ENCODE measurements at regions not wholly inside any gene's neighbourhood (a gene's known extent, or its start where the extent isn't known, plus 50 kb on each side); places are given as distances from the start of the nearest gene placed in this dataset.
"Not testable (repeated sequence)": the region's sequence is repeated elsewhere in the genome, so short reads cannot be mapped to it uniquely, and the experiment has no call there.

DNA sequence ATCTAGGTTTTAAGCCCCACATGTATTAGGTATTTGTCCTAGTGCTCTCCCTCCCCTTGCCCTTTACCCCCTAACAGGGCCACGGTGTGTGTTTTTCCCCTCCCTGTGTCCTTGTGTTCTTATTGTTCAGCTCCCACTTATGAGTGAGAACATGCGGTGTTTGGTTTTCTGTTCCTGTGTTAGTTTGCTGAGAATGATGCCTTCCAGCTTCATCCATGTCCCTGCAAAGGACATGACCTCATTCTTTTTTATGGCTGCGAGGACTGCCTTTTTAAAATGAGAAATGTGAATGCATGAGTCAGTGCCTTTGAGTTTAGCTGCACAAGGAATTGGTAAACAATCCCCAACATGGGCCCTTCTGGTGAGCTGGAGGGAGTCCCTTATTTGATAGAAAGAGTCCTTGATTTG is 88.4 kb upstream of the EIF5 start:
- H3K9me3 Mint-ChIP-seq; H3K4me1 Mint-ChIP-seq (ENCODE audit: low read depth); H3K36me3 Mint-ChIP-seq (ENCODE audit: low read depth); H3K27ac Mint-ChIP-seq; H3K4me3 Mint-ChIP-seq (ENCODE audit: low read depth); intact Hi-C loops (cut with micrococcal nuclease); H3K27me3 Mint-ChIP-seq (ENCODE audit: low read depth); DNase-seq (ENCODE audit: low spot score): not testable (repeated sequence)

DNA sequence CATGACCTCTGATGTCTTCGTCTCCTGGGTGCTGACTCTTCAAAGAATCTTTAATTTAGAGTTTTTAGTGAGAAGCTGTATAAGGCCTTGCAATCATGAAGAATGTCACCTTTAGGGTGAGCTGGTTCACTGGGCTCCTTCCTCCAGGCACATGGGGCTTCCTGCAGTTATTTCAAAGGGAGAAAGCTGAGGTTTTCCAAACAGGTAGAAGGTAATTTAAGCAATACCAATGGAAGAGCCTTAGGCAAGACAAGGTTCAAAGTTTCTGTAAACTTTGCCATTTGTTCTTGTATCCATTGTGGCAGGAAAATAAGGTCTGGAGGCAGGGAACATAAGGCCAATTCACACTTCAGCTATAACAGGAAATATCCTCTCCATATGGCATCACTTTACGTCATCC is 88.0 kb upstream of the EIF5 start:
- DNase-seq (ENCODE audit: low spot score) = no peak
- no peaks in the 10 kb centered on the region for H3K36me3 Mint-ChIP-seq (ENCODE audit: low read depth)
- intact Hi-C loops (cut with micrococcal nuclease) = no loop called here
- no peak overlapping the region for H3K4me3 Mint-ChIP-seq (ENCODE audit: low read depth)
- H3K9me3 Mint-ChIP-seq = no peaks in the 10 kb centered on the region
- peaks cover 5% of the 10 kb centered on the region for H3K27me3 Mint-ChIP-seq (ENCODE audit: low read depth)
- no peak overlapping the region for H3K27ac Mint-ChIP-seq
- no peaks in the 10 kb centered on the region for H3K4me1 Mint-ChIP-seq (ENCODE audit: low read depth)

DNA sequence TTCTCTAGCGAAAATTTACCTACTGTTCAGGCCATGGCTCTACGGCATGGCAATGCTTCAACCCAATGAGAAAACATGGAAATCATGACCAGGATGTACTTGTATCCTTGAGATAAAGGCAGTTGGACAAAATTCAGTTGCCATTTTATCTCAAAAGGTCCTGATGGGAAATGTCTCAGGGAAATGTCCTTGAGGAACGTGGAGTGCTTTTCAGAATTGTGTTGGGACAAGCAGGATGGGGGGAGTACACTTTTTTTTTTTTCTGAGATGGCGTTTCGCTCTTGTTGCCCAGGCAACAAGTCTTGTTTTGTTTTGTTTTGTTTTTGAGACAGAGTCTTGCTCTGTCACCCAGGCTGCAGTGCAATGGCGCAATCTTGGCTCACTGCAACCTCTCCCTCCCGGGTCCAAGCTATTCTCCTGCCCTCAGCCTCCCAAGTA is 86.8 kb upstream of the EIF5 start:
- H3K4me1 Mint-ChIP-seq (ENCODE audit: low read depth) = no peaks in the 10 kb centered on the region
- H3K27ac Mint-ChIP-seq = no peak overlapping the region
- intact Hi-C loops (cut with micrococcal nuclease) = no loop called here
- H3K4me3 Mint-ChIP-seq (ENCODE audit: low read depth) = no peak overlapping the region
- H3K36me3 Mint-ChIP-seq (ENCODE audit: low read depth) = no peaks in the 10 kb centered on the region
- peaks cover 5% of the 10 kb centered on the region for H3K27me3 Mint-ChIP-seq (ENCODE audit: low read depth)
- no peak for DNase-seq (ENCODE audit: low spot score)
- no peaks in the 10 kb centered on the region for H3K9me3 Mint-ChIP-seq

DNA sequence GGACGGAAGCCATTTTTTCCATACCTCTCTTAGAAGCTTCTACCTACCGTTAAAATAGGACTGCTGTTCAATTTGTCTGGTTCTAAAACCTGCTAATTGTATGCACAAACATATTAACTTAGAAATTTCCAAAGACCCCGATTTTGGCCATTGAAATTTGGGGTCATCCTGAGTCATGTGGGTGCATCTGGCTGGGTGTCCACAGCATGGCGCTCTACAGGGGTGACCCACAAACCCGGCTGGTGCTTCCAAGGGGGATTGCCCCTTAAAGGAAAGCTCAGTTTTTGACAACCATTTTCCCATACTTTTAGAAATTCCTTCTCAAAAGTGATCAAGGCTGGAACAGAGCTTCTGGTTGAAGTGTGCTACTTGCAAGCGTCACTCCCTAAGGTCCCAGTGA is 83.9 kb upstream of the EIF5 start:
- no peaks in the 10 kb centered on the region for H3K9me3 Mint-ChIP-seq
- no peak for DNase-seq (ENCODE audit: low spot score)
- H3K27me3 Mint-ChIP-seq (ENCODE audit: low read depth) = peaks cover 2% of the 10 kb centered on the region
- no peaks in the 10 kb centered on the region for H3K4me1 Mint-ChIP-seq (ENCODE audit: low read depth)
- H3K36me3 Mint-ChIP-seq (ENCODE audit: low read depth) = no peaks in the 10 kb centered on the region
- intact Hi-C loops (cut with micrococcal nuclease) = no loop called here
- no peak overlapping the region for H3K27ac Mint-ChIP-seq
- H3K4me3 Mint-ChIP-seq (ENCODE audit: low read depth) = no peak overlapping the region

DNA sequence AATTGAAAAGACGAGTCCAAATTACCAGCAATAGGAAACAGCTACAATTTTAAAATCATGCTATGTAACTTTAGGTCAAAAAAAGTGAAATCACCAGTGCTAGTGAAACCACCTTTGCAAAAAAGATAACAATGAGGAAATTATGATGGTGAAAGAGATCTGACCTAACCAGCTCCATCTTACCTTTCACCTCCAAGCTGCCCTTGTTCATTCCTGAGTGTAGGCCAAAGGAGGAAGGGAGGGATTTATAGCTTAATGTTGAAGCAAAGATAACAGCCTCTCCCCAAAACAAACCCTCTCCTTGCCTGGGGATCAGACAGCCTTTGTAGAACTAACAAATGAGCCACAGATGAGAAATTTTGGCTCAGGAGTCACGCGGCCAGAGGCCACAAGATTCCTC is 83.2 kb upstream of the EIF5 start:
- intact Hi-C loops (cut with micrococcal nuclease) = no loop called here
- no peaks in the 10 kb centered on the region for H3K4me1 Mint-ChIP-seq (ENCODE audit: low read depth)
- no peaks in the 10 kb centered on the region for H3K36me3 Mint-ChIP-seq (ENCODE audit: low read depth)
- H3K4me3 Mint-ChIP-seq (ENCODE audit: low read depth) = no peak overlapping the region
- H3K27ac Mint-ChIP-seq = no peak overlapping the region
- DNase-seq (ENCODE audit: low spot score) = no peak
- H3K27me3 Mint-ChIP-seq (ENCODE audit: low read depth) = no peaks in the 10 kb centered on the region
- no peaks in the 10 kb centered on the region for H3K9me3 Mint-ChIP-seq

DNA sequence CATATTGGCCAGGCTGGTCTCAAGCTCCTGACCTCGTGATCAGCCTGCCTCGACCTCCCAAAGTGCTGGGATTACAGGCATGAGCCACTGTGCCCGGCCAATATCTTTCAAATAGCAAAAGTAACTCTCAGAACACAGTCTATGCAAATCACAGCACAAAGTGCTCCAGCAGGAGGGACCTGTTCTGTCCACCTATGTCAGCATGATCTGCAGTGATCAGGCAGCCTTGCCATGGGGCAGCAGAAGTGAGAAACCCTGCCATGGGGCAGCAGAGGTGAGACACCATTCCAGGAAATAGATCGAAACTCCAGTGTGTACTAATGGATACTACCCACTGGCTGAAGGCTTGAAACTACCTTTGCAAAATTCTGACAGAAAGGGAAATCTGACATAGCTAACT is 78.5 kb upstream of the EIF5 start:
- H3K36me3 Mint-ChIP-seq (ENCODE audit: low read depth) = no peaks in the 10 kb centered on the region
- peaks cover 3% of the 10 kb centered on the region for H3K27me3 Mint-ChIP-seq (ENCODE audit: low read depth)
- H3K4me3 Mint-ChIP-seq (ENCODE audit: low read depth) = no peak overlapping the region
- no peak for DNase-seq (ENCODE audit: low spot score)
- peaks cover 2% of the 10 kb centered on the region for H3K4me1 Mint-ChIP-seq (ENCODE audit: low read depth)
- intact Hi-C loops (cut with micrococcal nuclease) = no loop called here
- H3K9me3 Mint-ChIP-seq = no peaks in the 10 kb centered on the region
- H3K27ac Mint-ChIP-seq = no peak overlapping the region

DNA sequence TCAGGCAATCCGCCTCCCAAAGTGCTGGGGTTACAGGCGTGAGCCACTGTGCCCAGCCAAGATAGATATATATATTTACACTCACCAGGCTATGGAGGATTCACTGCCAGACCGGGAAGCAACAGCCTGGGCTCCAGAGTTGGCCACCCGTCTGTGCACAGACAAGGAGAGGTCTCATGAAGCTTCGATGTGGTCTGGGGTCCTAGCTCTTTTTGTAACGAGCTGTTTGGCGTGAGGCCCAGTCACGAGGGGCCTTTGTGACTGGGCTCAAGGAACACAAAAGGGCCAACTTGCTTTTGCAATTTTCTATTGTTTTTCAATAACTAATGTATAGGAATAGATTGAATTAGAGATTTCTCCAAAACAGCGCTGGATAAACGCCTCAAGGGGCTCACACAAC is 77.6 kb upstream of the EIF5 start:
- H3K4me3 Mint-ChIP-seq (ENCODE audit: low read depth) = no peak overlapping the region
- H3K36me3 Mint-ChIP-seq (ENCODE audit: low read depth) = no peaks in the 10 kb centered on the region
- intact Hi-C loops (cut with micrococcal nuclease) = no loop called here
- peaks cover 3% of the 10 kb centered on the region for H3K27me3 Mint-ChIP-seq (ENCODE audit: low read depth)
- H3K27ac Mint-ChIP-seq = no peak overlapping the region
- no peak for DNase-seq (ENCODE audit: low spot score)
- no peaks in the 10 kb centered on the region for H3K9me3 Mint-ChIP-seq
- peaks cover 4% of the 10 kb centered on the region for H3K4me1 Mint-ChIP-seq (ENCODE audit: low read depth)

DNA sequence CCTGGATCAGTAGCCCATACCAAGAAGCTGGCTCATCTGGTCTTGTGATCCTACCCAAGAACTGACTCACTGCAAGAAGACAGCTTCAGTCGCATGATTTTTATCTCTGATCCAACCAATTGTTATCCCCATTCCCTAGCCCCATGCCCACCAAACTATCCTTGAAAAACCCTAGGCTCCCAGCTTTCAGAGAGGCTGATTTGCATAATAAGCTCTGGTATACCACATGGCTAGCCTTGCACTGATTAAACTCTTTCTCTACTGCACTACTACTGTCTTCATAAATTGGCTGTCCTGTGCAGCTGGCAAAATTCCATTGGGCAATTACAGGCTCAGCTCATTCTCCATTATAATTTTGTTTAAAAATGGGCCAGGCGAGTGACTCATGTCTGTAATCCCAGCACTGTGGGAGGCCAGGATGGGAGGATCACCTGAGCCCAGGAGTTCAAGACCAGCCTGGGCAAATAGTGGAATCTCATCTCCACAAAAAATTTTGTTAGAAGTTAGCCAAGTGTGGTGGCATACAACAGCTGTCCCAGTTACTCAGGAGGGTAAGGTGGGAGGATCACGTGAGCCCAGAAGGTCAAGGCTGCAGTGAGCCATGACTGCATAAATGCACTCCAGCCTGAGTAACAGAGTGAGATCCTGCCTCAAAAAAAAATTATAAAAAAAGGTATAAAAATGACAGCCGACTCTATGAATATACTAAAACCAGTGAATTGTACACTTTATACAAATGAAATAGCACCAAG is 76.7 kb upstream of the EIF5 start:
- Mint-ChIP-seq H3K36me3 (ENCODE audit: low read depth) (no peaks in the 10 kb centered on the region), H3K4me1 (ENCODE audit: low read depth) (peaks cover 4% of the 10 kb centered on the region), H3K4me3 (ENCODE audit: low read depth) (no peak overlapping the region), H3K27ac (no peak overlapping the region), H3K9me3 (no peaks in the 10 kb centered on the region), H3K27me3 (ENCODE audit: low read depth) (peaks cover 11% of the 10 kb centered on the region)
- intact Hi-C loops (cut with micrococcal nuclease) = no loop called here
- DNase-seq (ENCODE audit: low spot score) = no peak

DNA sequence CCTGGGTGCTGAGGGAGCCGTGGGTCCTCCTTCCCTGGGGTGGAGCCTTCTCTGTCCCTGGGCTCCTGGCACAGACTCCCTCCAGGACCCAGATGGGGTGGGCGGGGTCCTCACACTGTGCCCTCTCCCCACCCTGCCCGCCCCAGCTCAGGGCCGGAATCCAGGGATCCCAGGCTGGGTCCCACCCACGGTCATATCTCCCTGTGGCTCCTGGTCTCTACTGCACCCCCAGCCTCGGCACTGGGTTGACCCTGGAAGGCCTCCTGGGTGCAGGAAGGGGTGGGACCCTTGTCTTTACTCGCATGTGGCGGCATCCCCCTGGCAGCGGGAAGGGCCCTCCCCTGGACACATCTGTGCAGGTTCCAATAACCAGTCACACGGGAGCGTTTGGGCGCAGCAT is 75.8 kb upstream of the EIF5 start:
- H3K4me1 Mint-ChIP-seq (ENCODE audit: low read depth) = peaks cover 4% of the 10 kb centered on the region
- H3K9me3 Mint-ChIP-seq = no peaks in the 10 kb centered on the region
- H3K27me3 Mint-ChIP-seq (ENCODE audit: low read depth) = peaks cover 19% of the 10 kb centered on the region
- no peak overlapping the region for H3K4me3 Mint-ChIP-seq (ENCODE audit: low read depth)
- no peaks in the 10 kb centered on the region for H3K36me3 Mint-ChIP-seq (ENCODE audit: low read depth)
- DNase-seq (ENCODE audit: low spot score) = no peak
- H3K27ac Mint-ChIP-seq = no peak overlapping the region
- intact Hi-C loops (cut with micrococcal nuclease) = no loop called here

DNA sequence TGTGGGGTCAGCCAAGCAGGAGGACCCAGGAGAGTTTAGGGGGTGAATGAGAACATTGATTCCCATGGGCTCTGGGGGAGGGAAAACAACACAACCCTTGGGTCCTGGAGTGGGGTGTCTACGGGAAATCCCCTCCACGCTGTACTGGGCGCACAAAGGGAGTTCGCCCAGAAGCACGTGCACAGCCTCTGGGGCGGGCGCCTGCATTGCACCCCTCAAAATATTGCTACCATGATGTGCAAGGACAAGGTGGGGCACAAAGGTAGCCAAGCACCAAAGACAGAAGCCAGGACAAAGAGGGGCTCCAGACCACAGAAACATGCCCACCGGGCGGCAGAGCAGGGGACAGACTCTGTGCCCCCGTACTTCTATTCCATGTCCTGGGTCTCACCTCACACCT is 74.9 kb upstream of the EIF5 start:
- no peaks in the 10 kb centered on the region for H3K9me3 Mint-ChIP-seq
- intact Hi-C loops (cut with micrococcal nuclease) = no loop called here
- no peak overlapping the region for H3K27ac Mint-ChIP-seq
- no peak for DNase-seq (ENCODE audit: low spot score)
- peaks cover 4% of the 10 kb centered on the region for H3K4me1 Mint-ChIP-seq (ENCODE audit: low read depth)
- no peaks in the 10 kb centered on the region for H3K36me3 Mint-ChIP-seq (ENCODE audit: low read depth)
- H3K4me3 Mint-ChIP-seq (ENCODE audit: low read depth) = no peak overlapping the region
- H3K27me3 Mint-ChIP-seq (ENCODE audit: low read depth) = peaks cover 28% of the 10 kb centered on the region

DNA sequence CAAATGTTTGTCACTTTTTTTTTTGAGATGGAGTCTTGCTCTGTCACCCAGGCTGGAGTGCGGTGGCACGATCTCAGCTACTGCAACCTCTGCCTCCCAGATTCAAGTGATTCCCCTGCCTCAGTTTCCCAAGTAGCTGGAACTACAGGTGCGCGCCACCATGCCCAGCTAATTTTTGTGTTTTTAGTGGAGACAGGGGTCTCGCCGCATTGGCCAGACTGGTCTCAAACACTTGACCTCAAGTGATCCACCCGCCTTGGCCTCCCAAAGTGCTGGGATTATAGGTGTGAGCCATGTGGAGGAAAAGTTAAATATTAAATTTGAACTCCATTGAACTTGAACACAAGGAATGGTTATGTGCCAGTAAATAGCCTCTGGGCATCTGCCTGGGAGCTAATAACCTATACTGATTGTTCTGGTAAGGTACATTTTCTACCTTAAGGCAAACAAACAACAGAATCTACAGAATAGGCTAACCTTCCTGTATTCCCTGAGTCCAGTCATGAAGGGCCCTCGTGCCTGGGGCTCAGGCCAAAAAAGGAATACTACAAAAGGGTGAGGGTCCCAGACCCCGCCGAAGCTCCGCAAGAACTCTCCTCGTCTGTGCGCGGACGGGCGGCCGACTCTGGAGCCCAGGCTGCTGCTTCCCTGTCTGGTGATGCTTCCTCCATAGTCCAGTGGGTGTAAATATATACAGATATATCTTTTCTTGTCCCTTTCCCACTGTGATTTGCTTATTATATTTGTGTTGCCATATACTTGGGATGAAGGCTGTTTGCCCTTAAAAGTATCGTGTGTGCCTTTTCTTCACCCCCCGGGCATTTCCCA is 74.0 kb upstream of the EIF5 start:
- Mint-ChIP-seq H3K9me3 (no peaks in the 10 kb centered on the region), H3K27me3 (ENCODE audit: low read depth) (peaks cover 29% of the 10 kb centered on the region), H3K4me1 (ENCODE audit: low read depth) (peaks cover 4% of the 10 kb centered on the region), H3K36me3 (ENCODE audit: low read depth) (no peaks in the 10 kb centered on the region), H3K4me3 (ENCODE audit: low read depth) (no peak overlapping the region), H3K27ac (no peak overlapping the region)
- DNase-seq (ENCODE audit: low spot score) = no peak
- intact Hi-C loops (cut with micrococcal nuclease) = no loop called here

DNA sequence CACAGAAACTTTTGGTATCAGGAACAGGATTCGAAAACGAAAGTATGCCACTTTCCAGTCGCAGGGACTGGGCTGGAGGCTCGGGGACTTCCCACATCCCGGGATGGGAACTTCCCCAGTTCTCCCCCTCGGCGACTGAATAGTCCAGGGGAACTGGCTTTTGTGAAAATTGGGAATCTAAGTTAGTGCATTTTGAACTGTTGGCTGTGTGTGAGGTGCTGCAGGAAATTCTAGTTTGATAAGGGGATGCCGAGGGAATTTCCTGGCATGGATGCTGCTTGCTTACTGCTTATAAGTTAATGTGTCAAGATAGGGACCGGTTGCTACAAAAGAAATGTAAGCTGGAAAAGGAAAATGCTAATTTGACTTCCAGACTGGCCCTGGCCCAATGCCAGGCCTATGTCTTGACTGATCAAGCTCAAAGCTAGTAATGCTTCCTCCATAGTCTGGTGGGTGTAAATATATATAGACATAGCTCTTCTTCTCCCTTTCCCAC is 73.4 kb upstream of the EIF5 start:
- Mint-ChIP-seq H3K9me3 (no peaks in the 10 kb centered on the region), H3K4me3 (ENCODE audit: low read depth) (no peak overlapping the region), H3K27ac (no peak overlapping the region), H3K4me1 (ENCODE audit: low read depth) (peaks cover 4% of the 10 kb centered on the region), H3K36me3 (ENCODE audit: low read depth) (no peaks in the 10 kb centered on the region), H3K27me3 (ENCODE audit: low read depth) (peaks cover 32% of the 10 kb centered on the region)
- DNase-seq (ENCODE audit: low spot score) = no peak
- intact Hi-C loops (cut with micrococcal nuclease) = no loop called here

DNA sequence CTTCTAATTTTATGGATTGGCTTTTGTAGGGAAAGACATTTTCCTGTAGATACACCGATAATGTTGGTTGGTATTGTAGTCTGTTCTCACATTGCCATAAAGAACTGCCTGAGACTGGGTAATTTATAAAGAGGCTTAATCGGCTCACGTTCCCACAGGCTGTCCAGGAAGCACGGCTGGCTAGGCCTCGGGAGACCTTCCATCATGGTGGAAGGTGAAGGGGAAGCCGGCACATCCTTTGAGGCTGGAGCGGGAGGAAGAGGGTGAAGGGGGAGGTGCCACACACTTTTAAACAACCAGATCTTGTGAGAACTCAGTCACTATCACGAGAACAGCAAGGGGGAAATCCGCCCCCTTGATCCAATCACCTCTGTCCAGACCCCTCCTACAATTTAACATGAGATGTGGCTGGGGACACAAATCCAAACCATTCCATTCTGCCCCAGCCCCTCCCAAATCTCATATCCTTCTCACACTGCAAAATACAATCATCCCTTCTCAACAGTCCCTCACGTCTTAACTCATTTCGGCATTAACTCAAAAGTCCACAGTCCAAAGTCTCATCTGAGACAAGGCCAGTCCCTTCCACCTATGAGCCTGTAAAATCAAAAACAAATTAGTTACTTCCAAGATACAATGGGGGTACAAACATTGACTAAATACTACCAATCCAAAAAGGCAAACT is 66.7 kb upstream of the EIF5 start:
- no peak overlapping the region for H3K27ac Mint-ChIP-seq
- no peaks in the 10 kb centered on the region for H3K4me1 Mint-ChIP-seq (ENCODE audit: low read depth)
- no peak for DNase-seq (ENCODE audit: low spot score)
- H3K36me3 Mint-ChIP-seq (ENCODE audit: low read depth) = no peaks in the 10 kb centered on the region
- H3K4me3 Mint-ChIP-seq (ENCODE audit: low read depth) = no peak overlapping the region
- intact Hi-C loops (cut with micrococcal nuclease) = no loop called here
- no peaks in the 10 kb centered on the region for H3K9me3 Mint-ChIP-seq
- peaks cover 40% of the 10 kb centered on the region for H3K27me3 Mint-ChIP-seq (ENCODE audit: low read depth)
